ENCODE measurements at regions not wholly inside any gene's neighbourhood (a gene's known extent, or its start where the extent isn't known, plus 50 kb on each side); places are given as distances from the start of the nearest gene placed in this dataset.

GRCh38 chr3:94896994-94897393, 834.1 kb downstream of the NSUN3 start:
- no peak for DNase-seq

GRCh38 chr3:94904156-94904674, 841.4 kb downstream of the NSUN3 start:
- no peak for DNase-seq

GRCh38 chr3:94909726-94910125, 846.9 kb downstream of the NSUN3 start:
- DNase-seq = no peak

GRCh38 chr3:94912656-94913055, 849.8 kb downstream of the NSUN3 start:
- DNase-seq = no peak

- DNase-seq = no peak
Measured at GRCh38 chr3:94927175-94927574, 864.3 kb downstream of the NSUN3 start.

- DNase-seq = peak; percentile 49
Measured at GRCh38 chr3:94928921-94929320, 866.1 kb downstream of the NSUN3 start.

GRCh38 chr3:94935738-94936580, 873.1 kb downstream of the NSUN3 start:
- no peak for DNase-seq

GRCh38 chr3:94937980-94938379, 875.1 kb downstream of the NSUN3 start:
- DNase-seq = no peak

- DNase-seq = no peak
Measured at GRCh38 chr3:94946683-94947082, 883.8 kb downstream of the NSUN3 start.

GRCh38 chr3:94961423-94962100, 898.7 kb downstream of the NSUN3 start:
- DNase-seq = no peak

GRCh38 chr3:94965867-94966475, 903.1 kb downstream of the NSUN3 start:
- DNase-seq = no peak

- no peak for DNase-seq
Measured at GRCh38 chr3:94967196-94967595, 904.3 kb downstream of the NSUN3 start.

- no peak for DNase-seq
Measured at GRCh38 chr3:94968519-94968918, 905.7 kb downstream of the NSUN3 start.

GRCh38 chr3:94972066-94972465, 909.2 kb downstream of the NSUN3 start:
- no peak for DNase-seq

- no peak for DNase-seq
Measured at GRCh38 chr3:94978084-94978483, 915.2 kb downstream of the NSUN3 start.

- DNase-seq = no peak
Measured at GRCh38 chr3:94985778-94986177, 922.9 kb downstream of the NSUN3 start.

- no peak for DNase-seq
Measured at GRCh38 chr3:94990952-94991705, 928.3 kb downstream of the NSUN3 start.

- DNase-seq = no peak
Measured at GRCh38 chr3:94996743-94997142, 933.9 kb downstream of the NSUN3 start.

- DNase-seq = no peak
Measured at GRCh38 chr3:95002438-95003046, 939.7 kb downstream of the NSUN3 start.

- DNase-seq = no peak
Measured at GRCh38 chr3:95028688-95029087, 965.8 kb downstream of the NSUN3 start.

- DNase-seq = no peak
Measured at GRCh38 chr3:95029644-95030043, 966.8 kb downstream of the NSUN3 start.

GRCh38 chr3:95036526-95037021, 973.7 kb downstream of the NSUN3 start:
- DNase-seq = no peak

All from GF-D8 (cell line).